ENCODE measurements at regions not wholly inside any gene's neighbourhood (a gene's known extent, or its start where the extent isn't known, plus 50 kb on each side); places are given as distances from the start of the nearest gene placed in this dataset.

- DNase-seq (ENCODE audit: low read depth) = no peak
Measured at GRCh38 chr20:39631557-39631956, 669.4 kb downstream of the DHX35 start.

- no peak for DNase-seq (ENCODE audit: low read depth)
Measured at GRCh38 chr20:39630215-39630908, 668.2 kb downstream of the DHX35 start.

GRCh38 chr20:39627765-39628164 lies 665.6 kb downstream of the DHX35 start:
- no peak for DNase-seq (ENCODE audit: low read depth)

GRCh38 chr20:39624316-39624715 lies 662.2 kb downstream of the DHX35 start:
- no peak for DNase-seq (ENCODE audit: low read depth)

GRCh38 chr20:39623584-39624234 lies 661.6 kb downstream of the DHX35 start:
- DNase-seq (ENCODE audit: low read depth) = no peak

GRCh38 chr20:39619271-39619785 lies 657.2 kb downstream of the DHX35 start:
- no peak for DNase-seq (ENCODE audit: low read depth)

GRCh38 chr20:39611901-39612300 lies 649.8 kb downstream of the DHX35 start:
- no peak for DNase-seq (ENCODE audit: low read depth)

GRCh38 chr20:39607141-39607540 lies 645.0 kb downstream of the DHX35 start:
- no peak for DNase-seq (ENCODE audit: low read depth)

GRCh38 chr20:39605908-39606307 lies 643.8 kb downstream of the DHX35 start:
- DNase-seq (ENCODE audit: low read depth) = no peak

GRCh38 chr20:39605361-39605760 lies 643.2 kb downstream of the DHX35 start:
- DNase-seq (ENCODE audit: low read depth) = no peak

- no peak for DNase-seq (ENCODE audit: low read depth)
Measured at GRCh38 chr20:39603219-39603618, 641.1 kb downstream of the DHX35 start.

GRCh38 chr20:39602649-39603048 lies 640.5 kb downstream of the DHX35 start:
- DNase-seq (ENCODE audit: low read depth) = no peak

GRCh38 chr20:39600871-39601270 lies 638.7 kb downstream of the DHX35 start:
- no peak for DNase-seq (ENCODE audit: low read depth)

- DNase-seq (ENCODE audit: low read depth) = no peak
Measured at GRCh38 chr20:39600156-39600555, 638.0 kb downstream of the DHX35 start.

GRCh38 chr20:39596554-39596953 lies 634.4 kb downstream of the DHX35 start:
- DNase-seq (ENCODE audit: low read depth) = no peak

- DNase-seq (ENCODE audit: low read depth) = no peak
Measured at GRCh38 chr20:39592371-39592770, 630.2 kb downstream of the DHX35 start.

GRCh38 chr20:39588148-39588757 lies 626.1 kb downstream of the DHX35 start:
- DNase-seq (ENCODE audit: low read depth) = no peak

GRCh38 chr20:39581034-39581433 lies 618.9 kb downstream of the DHX35 start:
- no peak for DNase-seq (ENCODE audit: low read depth)

- DNase-seq (ENCODE audit: low read depth) = no peak
Measured at GRCh38 chr20:39576771-39577170, 614.6 kb downstream of the DHX35 start.

GRCh38 chr20:39574061-39574460 lies 611.9 kb downstream of the DHX35 start:
- no peak for DNase-seq (ENCODE audit: low read depth)

GRCh38 chr20:39571171-39571570 lies 609.0 kb downstream of the DHX35 start:
- no peak for DNase-seq (ENCODE audit: low read depth)

- DNase-seq (ENCODE audit: low read depth) = no peak
Measured at GRCh38 chr20:39568109-39568508, 606.0 kb downstream of the DHX35 start.

GRCh38 chr20:39563349-39563748 lies 601.2 kb downstream of the DHX35 start:
- no peak for DNase-seq (ENCODE audit: low read depth)

Data from stimulated activated CD4-positive, alpha-beta T cell treated with anti-CD3 and anti-CD28 coated beads, Interleukin-2, amount 100 ng/mL, for 4 hours (primary cell).